ENCODE measurements at regions not wholly inside any gene's neighbourhood (a gene's known extent, or its start where the extent isn't known, plus 50 kb on each side); places are given as distances from the start of the nearest gene placed in this dataset.

GRCh38 chr6:94769197-94769596 is 808.1 kb upstream of the MANEA start:
- TF ChIP-seq EZH2phosphoT487 (IDR thresholded peaks at IDR 0.05; ENCODE audit: low read depth) (no peak), CTCF (IDR thresholded peaks at IDR 0.05; ENCODE audit: low read depth, low read length) (no peak)
- H3K9me3 ChIP-seq (ENCODE audit: insufficient read depth, low read length): no peaks in the 10 kb centered on the region

DNA sequence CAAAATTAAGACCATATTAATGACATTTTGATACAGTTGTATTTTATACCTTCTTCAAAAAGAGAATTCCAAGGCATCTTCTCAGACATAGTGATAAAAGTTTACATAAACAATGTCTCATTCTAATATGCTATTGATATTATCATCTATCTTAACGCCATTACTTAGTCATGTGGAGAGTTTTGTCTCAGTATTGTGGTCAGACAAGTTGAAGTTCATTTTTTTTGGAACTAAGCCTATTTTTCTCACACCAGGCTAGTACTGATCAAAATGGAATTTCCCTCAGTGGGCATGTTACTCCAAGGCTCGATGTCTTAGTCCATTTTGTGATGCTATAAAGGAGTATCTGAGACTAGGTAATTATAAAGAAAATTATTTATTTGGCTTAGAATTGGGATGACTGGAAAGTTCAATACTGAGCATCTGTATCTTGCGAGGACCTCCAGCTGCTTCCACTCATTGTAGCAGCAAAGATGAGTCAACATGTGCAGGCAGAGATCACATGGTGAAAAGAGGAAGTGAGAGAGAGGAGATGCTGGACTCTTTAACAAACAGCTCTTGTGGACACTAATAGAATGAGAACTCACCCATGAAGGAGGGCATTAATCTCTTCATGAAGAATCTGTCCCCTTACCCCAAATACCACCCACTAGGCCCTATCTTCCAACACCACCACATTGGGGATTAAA is 825.5 kb upstream of the MANEA start:
- H3K36me3 ChIP-seq (replicated peaks; ENCODE audit: low read depth, low read length): peaks cover 7% of the 10 kb centered on the region
- H2AFZ ChIP-seq (ENCODE audit: low read depth, low read length): no peak overlapping the region
- peak overlapping the region; percentile 13; the same call in 1 of the 2 replicates for H3K4me2 ChIP-seq (ENCODE audit: low read length)
- no peak overlapping the region for H3K4me3 ChIP-seq (ENCODE audit: low read length)
- no peaks in the 10 kb centered on the region for H3K9me3 ChIP-seq (ENCODE audit: insufficient read depth, low read length)
- peak overlapping the region; percentile 42 for H3K27ac ChIP-seq (ENCODE audit: low read length)
- H3K79me2 ChIP-seq (ENCODE audit: low read length): no peaks in the 10 kb centered on the region
- H4K20me1 ChIP-seq (ENCODE audit: insufficient read depth, low read length): no peaks in the 10 kb centered on the region
- peaks cover 13% of the 10 kb centered on the region for H3K4me1 ChIP-seq (ENCODE audit: low read length)
- no peak overlapping the region for H3K9ac ChIP-seq (ENCODE audit: low read length)
- TF ChIP-seq EZH2phosphoT487 (IDR thresholded peaks at IDR 0.05; ENCODE audit: low read depth) (no peak), CTCF (IDR thresholded peaks at IDR 0.05; ENCODE audit: low read depth, low read length) (no peak)
- no peaks in the 10 kb centered on the region for H3K27me3 ChIP-seq (ENCODE audit: low read depth, low read length)

More at GRCh38 chr6:94769197-94769596, 808.1 kb upstream of the MANEA start:
- Histone ChIP-seq H3K79me2 (ENCODE audit: low read length) (no peaks in the 10 kb centered on the region), H3K27me3 (ENCODE audit: low read depth, low read length) (no peaks in the 10 kb centered on the region), H2AFZ (ENCODE audit: low read depth, low read length) (no peak overlapping the region), H3K4me3 (ENCODE audit: low read length) (no peak overlapping the region), H3K36me3 (replicated peaks; ENCODE audit: low read depth, low read length) (no peaks in the 10 kb centered on the region), H4K20me1 (ENCODE audit: insufficient read depth, low read length) (no peaks in the 10 kb centered on the region), H3K27ac (ENCODE audit: low read length) (no peak overlapping the region), H3K4me2 (ENCODE audit: low read length) (no peak overlapping the region), H3K4me1 (ENCODE audit: low read length) (no peaks in the 10 kb centered on the region), H3K9ac (ENCODE audit: low read length) (no peak overlapping the region)

- Histone ChIP-seq H3K27ac (ENCODE audit: low read length) (no peak overlapping the region), H3K27me3 (ENCODE audit: low read depth, low read length) (no peaks in the 10 kb centered on the region), H3K9me3 (ENCODE audit: insufficient read depth, low read length) (no peaks in the 10 kb centered on the region), H3K36me3 (replicated peaks; ENCODE audit: low read depth, low read length) (no peaks in the 10 kb centered on the region), H3K79me2 (ENCODE audit: low read length) (no peaks in the 10 kb centered on the region), H3K4me2 (ENCODE audit: low read length) (no peak overlapping the region), H3K9ac (ENCODE audit: low read length) (no peak overlapping the region), H3K4me3 (ENCODE audit: low read length) (no peak overlapping the region), H2AFZ (ENCODE audit: low read depth, low read length) (no peak overlapping the region), H3K4me1 (ENCODE audit: low read length) (no peaks in the 10 kb centered on the region), H4K20me1 (ENCODE audit: insufficient read depth, low read length) (no peaks in the 10 kb centered on the region)
- no peak for TF ChIP-seq CTCF (IDR thresholded peaks at IDR 0.05; ENCODE audit: low read depth, low read length)
Observed at GRCh38 chr6:94736236-94736635, 841.1 kb upstream of the MANEA start.

DNA sequence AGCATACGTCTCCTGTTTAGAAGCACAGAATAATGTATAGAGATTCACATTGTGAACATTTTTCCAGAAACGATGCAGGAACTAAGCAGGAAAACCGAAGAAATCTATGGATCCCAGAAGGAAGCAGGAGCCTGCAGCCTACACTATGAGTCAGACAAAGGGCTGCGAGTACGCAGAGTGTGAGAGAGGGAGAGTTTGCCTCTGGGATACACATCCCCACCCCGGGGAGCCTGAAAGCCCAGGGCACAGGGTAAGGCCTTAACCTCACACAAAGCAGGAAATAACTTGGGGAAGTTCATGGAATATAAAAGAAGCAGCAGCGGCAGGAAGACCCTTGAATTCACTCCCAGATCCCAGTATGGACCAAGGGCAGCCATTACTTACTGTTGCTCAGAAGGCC is 842.1 kb upstream of the MANEA start:
- no peaks in the 10 kb centered on the region for H3K79me2 ChIP-seq (ENCODE audit: low read length)
- H3K9me3 ChIP-seq (ENCODE audit: insufficient read depth, low read length): no peaks in the 10 kb centered on the region
- no peaks in the 10 kb centered on the region for H3K4me1 ChIP-seq (ENCODE audit: low read length)
- H2AFZ ChIP-seq (ENCODE audit: low read depth, low read length): no peak overlapping the region
- no peak for TF ChIP-seq CTCF (IDR thresholded peaks at IDR 0.05; ENCODE audit: low read depth, low read length)
- TF ChIP-seq EZH2phosphoT487 (IDR thresholded peaks at IDR 0.05; ENCODE audit: low read depth): no peak
- no peak overlapping the region for H3K4me2 ChIP-seq (ENCODE audit: low read length)
- no peaks in the 10 kb centered on the region for H3K36me3 ChIP-seq (replicated peaks; ENCODE audit: low read depth, low read length)
- no peaks in the 10 kb centered on the region for H3K27me3 ChIP-seq (ENCODE audit: low read depth, low read length)
- H3K9ac ChIP-seq (ENCODE audit: low read length): no peak overlapping the region
- H4K20me1 ChIP-seq (ENCODE audit: insufficient read depth, low read length): no peaks in the 10 kb centered on the region
- no peak overlapping the region for H3K4me3 ChIP-seq (ENCODE audit: low read length)
- H3K27ac ChIP-seq (ENCODE audit: low read length): no peak overlapping the region

Data from OCI-LY3 (cell line).